HEK293T (cell line): ENCODE measurements at regions not wholly inside any gene's neighbourhood (a gene's known extent, or its start where the extent isn't known, plus 50 kb on each side); places are given as distances from the start of the nearest gene placed in this dataset.

Experiments used
- BHLHE40 ChIP-seq: fragments of 450-650 bp; IDR thresholded peaks from 2 replicates; pipeline ENCODE4 v1.6.1; 2016; ENCODE audit warnings: mild to moderate bottlenecking, moderate library complexity, borderline replicate concordance
- CTBP1 ChIP-seq: fragments of 450-650 bp; IDR thresholded peaks from 2 replicates; pipeline ENCODE4 v1.6.1; 2016; ENCODE audit warnings: borderline replicate concordance
- FOXA1 ChIP-seq: fragments of 450-650 bp; IDR thresholded peaks from 2 replicates; pipeline ENCODE4 v1.6.1; 2016; ENCODE audit warnings: mild to moderate bottlenecking
- FOXK2 ChIP-seq: fragments of 450-650 bp; IDR thresholded peaks from 2 replicates; pipeline ENCODE4 v1.6.1; 2016; ENCODE audit warnings: mild to moderate bottlenecking
- FOXM1 ChIP-seq: fragments of 450-650 bp; IDR thresholded peaks from 2 replicates; pipeline ENCODE4 v1.6.1; 2017; ENCODE audit warnings: mild to moderate bottlenecking, borderline replicate concordance
- PKNOX1 ChIP-seq: fragments of 450-650 bp; IDR thresholded peaks from 2 replicates; pipeline ENCODE4 v1.6.1; 2016
- SUZ12 ChIP-seq: fragments of 450-650 bp; IDR thresholded peaks from 2 replicates; pipeline ENCODE4 v1.6.1; 2016; ENCODE audit warnings: mild to moderate bottlenecking
- ZNF384 ChIP-seq: fragments of 450-650 bp; IDR thresholded peaks from 2 replicates; pipeline ENCODE4 v1.6.1; 2016

GRCh38 chr20:52340036-52340634 is 148.6 kb upstream of the ZFP64 start:
- TF ChIP-seq ZNF384, result no peak
- no peak for TF ChIP-seq BHLHE40
- TF ChIP-seq FOXA1, result no peak
- no peak for TF ChIP-seq SUZ12
- TF ChIP-seq PKNOX1, result no peak
- no peak for TF ChIP-seq CTBP1
- no peak for TF ChIP-seq FOXK2
- TF ChIP-seq FOXM1, result no peak
